Activated CD8-positive, alpha-beta memory T cell treated with anti-CD3 and anti-CD28 coated beads, Interleukin-2, amount 10 ng/mL, durations not matched to agents 7 days and 5 days (primary cell): ENCODE measurements at regions not wholly inside any gene's neighbourhood (a gene's known extent, or its start where the extent isn't known, plus 50 kb on each side); places are given as distances from the start of the nearest gene placed in this dataset.

Source experiments
- ATAC-seq: fragments of 150-1000 bp; cut with Tn5 transposase; one replicate; pipeline ENCODE4 v1.10.0; 2021; ENCODE audit warnings: moderate library complexity
- CTCF ChIA-PET: fragments of 350-600 bp; sonication (Branson Sonifier 250); formaldehyde crosslinking; loops from one replicate; lab custom pipeline; 2021; ENCODE audit warnings: antibody characterized with exemption; lab: Charles Lee
- DNase-seq: peaks from one replicate; pipeline ENCODE4 v3.0.0-alpha.2; 2020
- H3K27ac Mint-ChIP-seq: one replicate; pipeline ENCODE4 v1.8.0; 2021; ENCODE audit warnings: mild to moderate bottlenecking, mixed read lengths
- H3K27me3 Mint-ChIP-seq: one replicate; pipeline ENCODE4 v1.8.0; 2021; ENCODE audit warnings: mixed read lengths
- H3K36me3 Mint-ChIP-seq: one replicate; pipeline ENCODE4 v1.8.0; 2021; ENCODE audit warnings: mild to moderate bottlenecking, mixed read lengths
- H3K4me1 Mint-ChIP-seq: one replicate; pipeline ENCODE4 v1.8.0; 2021; ENCODE audit warnings: mixed read lengths
- H3K4me3 Mint-ChIP-seq: one replicate; pipeline ENCODE4 v1.8.0; 2021; ENCODE audit warnings: mild to moderate bottlenecking, moderate library complexity, mixed read lengths
- H3K9me3 Mint-ChIP-seq: one replicate; pipeline ENCODE4 v1.8.0; 2022; ENCODE audit warnings: low read depth, mixed read lengths

DNA sequence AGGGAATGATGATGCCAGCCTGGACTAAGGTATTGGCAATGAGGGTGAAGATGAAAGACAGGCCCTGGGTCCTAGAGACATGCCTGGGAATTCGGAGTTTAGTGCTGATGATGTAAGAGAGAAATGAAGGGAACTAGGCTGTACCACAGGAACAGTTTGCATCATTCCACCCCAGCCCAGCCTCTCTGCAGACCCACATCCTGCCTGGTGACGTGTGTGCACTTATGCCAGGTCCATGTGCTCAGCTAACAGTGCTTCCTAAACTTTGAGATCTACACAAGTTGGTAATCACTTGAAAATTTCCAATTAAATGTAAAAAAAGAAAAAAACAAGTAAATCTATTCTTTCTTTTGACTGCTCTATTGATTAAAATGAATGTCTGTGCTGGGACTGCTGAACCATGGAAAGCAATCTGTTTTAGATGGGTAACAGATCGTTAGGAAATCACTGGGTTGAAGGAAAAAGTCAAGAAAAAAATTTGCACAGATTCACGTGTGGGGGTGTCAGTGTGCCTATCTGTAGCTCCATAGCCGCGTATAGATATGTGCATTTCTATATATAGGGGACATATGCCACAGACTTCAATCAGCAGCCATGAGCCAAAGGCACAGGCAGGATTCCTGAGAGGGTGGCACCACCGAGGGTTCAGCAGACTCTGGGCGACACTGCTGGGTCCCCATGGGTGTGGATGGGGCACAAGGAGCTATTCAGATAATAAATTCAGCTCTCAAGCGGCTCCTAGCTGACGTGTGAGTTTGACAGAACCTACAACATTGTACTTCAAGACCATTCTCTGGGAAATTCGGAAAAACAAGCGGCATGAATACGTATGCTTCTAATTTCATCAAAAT is 131.1 kb upstream of the OPCML start:
- Mint-ChIP-seq H3K36me3 (no peaks in the 10 kb centered on the region), H3K27me3 (no peaks in the 10 kb centered on the region), H3K27ac (no peak overlapping the region), H3K9me3 (no peaks in the 10 kb centered on the region), H3K4me1 (peaks cover 3% of the 10 kb centered on the region), H3K4me3 (no peak overlapping the region)
- CTCF ChIA-PET = no interaction called here
- DNase-seq = no peak
- ATAC-seq = no peak

DNA sequence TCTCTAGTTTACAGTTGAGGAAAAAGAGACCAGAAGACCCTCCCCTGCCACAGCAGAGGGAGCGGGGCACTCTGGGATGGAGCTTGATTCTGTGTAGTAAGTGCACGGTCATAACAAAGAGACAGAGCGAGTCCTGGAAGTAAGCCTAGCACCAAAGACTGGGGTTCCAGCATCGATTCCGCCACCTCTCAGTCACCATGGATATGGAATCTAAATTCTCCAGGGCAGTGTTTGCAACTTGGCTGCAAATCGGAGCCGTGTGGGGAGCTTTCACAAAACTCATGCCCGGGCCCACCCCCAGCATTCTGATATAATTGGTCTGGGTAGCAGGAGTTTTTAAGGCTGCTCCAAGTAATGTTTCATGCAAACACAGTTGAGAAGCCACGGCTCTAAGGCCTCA is 129.5 kb upstream of the OPCML start:
- no peak overlapping the region for H3K4me3 Mint-ChIP-seq
- ATAC-seq = no peak
- DNase-seq = no peak
- no peaks in the 10 kb centered on the region for H3K27me3 Mint-ChIP-seq
- H3K9me3 Mint-ChIP-seq = no peaks in the 10 kb centered on the region
- H3K36me3 Mint-ChIP-seq = no peaks in the 10 kb centered on the region
- H3K4me1 Mint-ChIP-seq = peaks cover 3% of the 10 kb centered on the region
- CTCF ChIA-PET = no interaction called here
- H3K27ac Mint-ChIP-seq = no peak overlapping the region

DNA sequence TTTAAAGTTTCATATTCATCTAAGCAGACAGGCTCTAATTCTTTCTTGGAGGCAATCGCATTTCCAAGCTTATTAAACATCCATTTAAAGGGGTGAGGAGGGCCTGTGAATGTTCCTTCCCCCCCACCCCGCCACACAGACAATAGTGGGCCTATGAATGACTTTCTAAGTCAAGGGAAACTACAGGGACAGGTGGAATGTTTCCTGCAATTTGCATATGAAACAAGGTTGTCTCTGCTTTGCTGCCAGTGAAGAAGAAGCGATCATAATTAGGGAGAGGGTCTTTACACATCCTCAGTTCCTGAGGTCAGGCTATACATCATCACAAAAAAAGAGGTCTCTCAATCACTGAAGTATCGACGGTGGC is 127.9 kb upstream of the OPCML start:
- ATAC-seq = no peak
- no peaks in the 10 kb centered on the region for H3K27me3 Mint-ChIP-seq
- DNase-seq = no peak

DNA sequence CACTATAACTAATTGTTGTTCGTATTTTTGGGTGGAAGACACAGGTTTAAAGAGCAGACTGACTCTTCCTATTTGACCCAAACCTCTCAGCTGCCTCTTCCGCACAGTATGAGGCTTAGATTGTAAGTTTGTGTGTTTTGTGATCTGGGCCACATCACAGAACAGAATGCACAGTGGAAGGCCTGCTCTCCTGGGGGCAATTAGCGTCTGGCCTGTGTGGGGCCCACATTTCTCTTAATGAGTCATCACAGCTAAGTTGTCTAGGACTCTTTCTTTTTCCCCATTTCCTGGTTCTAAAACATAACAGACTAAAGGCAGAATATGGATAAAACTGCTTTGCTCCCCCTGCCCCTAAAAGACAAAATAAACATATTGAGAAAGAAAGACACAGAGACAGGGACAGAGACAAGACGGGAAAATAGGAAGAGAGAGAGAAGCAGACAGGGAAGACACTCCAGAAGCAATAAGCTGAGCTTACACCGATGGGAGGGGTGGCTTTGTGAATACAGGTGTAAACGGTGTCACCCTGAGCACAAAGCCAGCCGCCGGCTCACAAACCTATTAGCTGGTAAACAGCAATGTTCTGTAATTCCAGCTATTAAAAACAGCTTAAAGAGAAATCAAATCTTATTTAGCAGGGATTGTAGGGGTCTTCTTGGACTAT is 127.4 kb upstream of the OPCML start:
- no peak for DNase-seq
- Mint-ChIP-seq H3K4me1 (peaks cover 3% of the 10 kb centered on the region), H3K4me3 (no peak overlapping the region), H3K36me3 (no peaks in the 10 kb centered on the region), H3K27ac (no peak overlapping the region), H3K27me3 (no peaks in the 10 kb centered on the region), H3K9me3 (no peaks in the 10 kb centered on the region)
- no peak for ATAC-seq
- CTCF ChIA-PET = no interaction called here

More for the DNA sequence above, 127.9 kb upstream of the OPCML start:
- H3K4me1 Mint-ChIP-seq = peaks cover 3% of the 10 kb centered on the region
- CTCF ChIA-PET = no interaction called here
- H3K4me3 Mint-ChIP-seq = no peak overlapping the region
- H3K27ac Mint-ChIP-seq = no peak overlapping the region
- H3K36me3 Mint-ChIP-seq = no peaks in the 10 kb centered on the region
- no peaks in the 10 kb centered on the region for H3K9me3 Mint-ChIP-seq

DNA sequence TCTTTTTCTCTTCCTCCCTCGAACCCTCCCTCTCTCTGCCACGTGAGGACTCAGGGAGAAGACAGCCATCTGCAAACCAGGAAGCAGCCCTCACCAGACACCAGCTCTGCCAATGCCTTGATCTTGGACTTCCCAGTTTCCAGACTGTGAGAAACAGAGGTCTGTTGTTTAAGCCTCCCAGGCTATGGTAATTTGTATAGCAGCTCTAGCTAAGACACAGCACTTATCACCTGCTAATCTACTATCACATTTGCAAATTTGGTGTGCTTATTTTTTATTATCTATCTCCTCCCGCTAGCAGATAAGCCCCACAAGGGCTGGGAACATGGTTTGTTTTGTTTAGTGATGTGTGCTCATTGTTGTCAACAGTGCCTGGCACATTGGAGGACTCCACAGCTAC is 124.8 kb upstream of the OPCML start:
- H3K4me3 Mint-ChIP-seq = no peak overlapping the region
- no peak overlapping the region for H3K27ac Mint-ChIP-seq
- no peak for DNase-seq
- no peaks in the 10 kb centered on the region for H3K4me1 Mint-ChIP-seq
- CTCF ChIA-PET = no interaction called here
- no peaks in the 10 kb centered on the region for H3K9me3 Mint-ChIP-seq
- no peak for ATAC-seq
- H3K36me3 Mint-ChIP-seq = no peaks in the 10 kb centered on the region
- no peaks in the 10 kb centered on the region for H3K27me3 Mint-ChIP-seq

DNA sequence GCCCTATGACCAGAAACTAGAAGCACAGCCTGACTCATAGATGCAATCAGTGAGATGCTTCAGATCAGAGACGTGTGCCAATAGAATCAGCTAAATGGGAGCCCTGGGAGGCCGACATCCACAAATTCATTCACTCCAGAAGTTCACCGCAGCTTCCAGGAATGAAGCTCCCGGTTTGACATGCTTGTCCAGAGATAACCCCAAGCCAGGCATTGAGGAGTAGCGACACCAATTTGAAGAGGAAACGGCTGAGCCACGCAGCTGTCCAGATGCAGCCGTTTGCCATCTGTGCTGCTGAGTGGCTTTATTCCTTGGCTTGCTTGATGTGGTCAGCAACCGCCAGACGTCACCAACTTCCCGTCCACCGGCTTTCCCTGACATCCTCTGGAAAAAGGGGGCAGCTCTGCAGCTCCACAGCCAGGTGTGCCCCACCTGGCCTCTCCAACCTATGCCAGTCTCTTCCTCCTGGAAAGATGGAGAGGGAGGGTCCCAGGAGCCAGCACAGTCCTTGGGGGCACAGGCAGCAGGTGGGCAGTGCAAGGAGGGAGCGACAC is 123.9 kb upstream of the OPCML start:
- Mint-ChIP-seq H3K4me3 (no peak overlapping the region), H3K4me1 (no peaks in the 10 kb centered on the region), H3K27ac (no peak overlapping the region), H3K27me3 (no peaks in the 10 kb centered on the region), H3K36me3 (no peaks in the 10 kb centered on the region), H3K9me3 (no peaks in the 10 kb centered on the region)
- no peak for DNase-seq
- CTCF ChIA-PET = no interaction called here
- no peak for ATAC-seq

DNA sequence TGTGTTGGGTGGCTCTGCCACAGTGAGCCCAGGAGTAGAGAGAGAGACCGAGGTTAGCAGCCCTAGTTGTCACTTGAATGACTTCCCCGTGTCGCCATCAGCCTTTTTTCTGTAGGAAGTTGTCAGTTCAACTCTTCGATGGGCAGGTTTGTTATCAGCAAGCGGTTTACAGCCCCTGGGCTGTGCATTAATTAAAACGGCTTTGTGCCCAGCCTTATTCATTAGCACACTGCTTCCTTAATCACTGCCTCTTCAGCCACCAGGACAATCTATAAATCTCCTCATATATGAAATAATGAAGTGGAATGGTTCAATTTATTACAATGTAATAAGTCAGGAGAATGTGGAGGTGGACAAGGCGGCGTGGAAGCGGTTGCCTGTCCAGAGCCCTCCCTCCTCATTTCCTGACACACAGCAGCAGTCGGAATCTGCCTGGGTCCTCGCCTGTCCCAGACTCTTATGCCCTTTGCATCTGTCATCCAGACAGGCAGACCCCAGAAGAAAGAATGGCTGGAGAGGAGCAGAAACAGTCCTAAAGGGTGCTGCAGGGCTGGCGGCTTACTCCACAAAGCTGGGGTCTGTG is 122.4 kb upstream of the OPCML start:
- CTCF ChIA-PET = no interaction called here
- no peak for DNase-seq
- Mint-ChIP-seq H3K9me3 (no peaks in the 10 kb centered on the region), H3K27ac (no peak overlapping the region), H3K27me3 (no peaks in the 10 kb centered on the region), H3K4me3 (no peak overlapping the region), H3K4me1 (no peaks in the 10 kb centered on the region), H3K36me3 (no peaks in the 10 kb centered on the region)
- ATAC-seq = no peak

DNA sequence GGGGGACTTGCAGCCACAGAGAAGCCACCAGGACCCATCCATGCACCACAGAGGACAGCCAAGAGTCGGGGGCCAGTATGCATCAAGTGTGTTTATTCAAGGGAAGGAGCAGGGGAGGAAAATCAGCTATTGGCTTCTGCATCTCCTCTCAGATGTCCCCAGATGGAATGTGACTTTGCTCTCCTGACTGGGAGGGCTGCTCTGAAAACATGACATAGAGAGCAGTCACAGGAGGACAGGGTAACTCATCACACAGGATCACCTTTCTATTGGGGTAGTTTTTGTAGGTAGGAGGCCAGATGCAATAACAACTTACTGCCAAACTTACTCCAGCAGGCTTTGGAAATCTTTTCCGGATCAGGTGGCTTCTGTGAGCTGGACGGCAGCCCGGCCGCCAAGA is 121.0 kb upstream of the OPCML start:
- DNase-seq (no peak), ATAC-seq (no peak)
- Mint-ChIP-seq H3K27ac (no peak overlapping the region), H3K9me3 (no peaks in the 10 kb centered on the region), H3K36me3 (no peaks in the 10 kb centered on the region), H3K27me3 (no peaks in the 10 kb centered on the region), H3K4me1 (no peaks in the 10 kb centered on the region), H3K4me3 (no peak overlapping the region)
- CTCF ChIA-PET = no interaction called here

DNA sequence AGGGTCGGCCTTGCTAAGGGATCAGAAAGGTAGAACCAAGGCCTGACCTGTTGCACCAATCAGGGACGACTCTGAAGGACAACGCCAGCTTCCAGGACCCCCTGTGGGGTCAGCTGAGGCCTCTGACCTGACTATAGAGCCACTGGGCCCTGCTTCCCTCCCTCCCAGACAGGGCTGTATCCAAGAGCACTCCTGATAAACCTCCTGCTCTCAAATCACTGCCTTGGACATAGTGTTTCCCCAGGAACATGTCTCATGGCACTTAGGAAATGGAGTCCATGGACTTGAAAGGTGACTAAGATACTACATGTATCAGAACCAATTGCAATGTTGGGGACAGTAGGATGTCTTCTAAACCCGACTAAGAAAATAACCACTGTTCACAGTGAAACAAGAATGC is 117.8 kb upstream of the OPCML start:
- no peaks in the 10 kb centered on the region for H3K4me1 Mint-ChIP-seq
- H3K36me3 Mint-ChIP-seq = no peaks in the 10 kb centered on the region
- H3K4me3 Mint-ChIP-seq = no peak overlapping the region
- no peak for DNase-seq
- CTCF ChIA-PET = no interaction called here
- ATAC-seq = no peak
- no peaks in the 10 kb centered on the region for H3K9me3 Mint-ChIP-seq
- no peak overlapping the region for H3K27ac Mint-ChIP-seq
- H3K27me3 Mint-ChIP-seq = no peaks in the 10 kb centered on the region

DNA sequence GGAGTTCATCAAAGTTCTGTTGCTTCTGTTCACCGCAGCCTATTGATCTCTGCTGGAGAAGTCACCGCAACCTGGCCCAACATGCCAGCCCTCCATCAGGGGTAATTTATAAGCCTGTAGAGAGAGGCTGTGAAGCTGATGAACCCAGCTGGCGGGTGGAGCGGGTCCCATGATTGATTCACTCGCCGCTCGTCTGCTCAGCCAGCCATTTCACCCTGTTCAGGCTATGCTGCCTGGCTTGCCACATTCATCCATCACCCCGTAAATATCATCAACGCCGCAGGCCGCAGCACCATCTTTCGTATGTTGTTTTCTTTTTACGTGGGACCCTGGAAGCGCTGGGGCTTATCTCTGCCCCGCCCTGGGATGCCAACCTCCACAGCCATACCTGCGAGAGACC is 116.7 kb upstream of the OPCML start:
- Mint-ChIP-seq H3K27me3 (no peaks in the 10 kb centered on the region), H3K4me3 (no peak overlapping the region), H3K9me3 (no peaks in the 10 kb centered on the region), H3K36me3 (no peaks in the 10 kb centered on the region), H3K27ac (no peak overlapping the region), H3K4me1 (no peaks in the 10 kb centered on the region)
- DNase-seq = no peak
- no peak for ATAC-seq
- CTCF ChIA-PET = no interaction called here

DNA sequence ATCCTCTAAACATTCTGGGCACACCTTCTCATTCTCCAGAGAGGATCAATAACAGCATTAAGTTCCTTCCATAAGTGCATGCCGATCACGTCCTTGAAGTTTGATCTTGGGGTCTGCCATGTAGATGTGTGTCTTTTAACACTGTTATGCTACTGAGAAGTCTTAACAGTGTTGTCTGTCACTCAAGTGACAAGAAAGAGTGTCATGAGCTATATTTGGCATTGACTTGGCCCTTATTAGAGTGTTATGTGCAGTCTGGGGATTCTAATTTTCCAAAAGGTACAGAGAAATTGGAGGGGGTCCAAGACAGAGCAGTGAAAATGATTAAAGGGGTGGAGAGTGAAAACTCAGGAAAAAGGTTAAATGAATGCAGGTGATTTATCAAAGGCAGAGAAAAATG is 107.1 kb upstream of the OPCML start:
- Mint-ChIP-seq H3K27ac (no peak overlapping the region), H3K36me3 (no peaks in the 10 kb centered on the region), H3K9me3 (no peaks in the 10 kb centered on the region), H3K4me1 (no peaks in the 10 kb centered on the region), H3K4me3 (no peak overlapping the region), H3K27me3 (no peaks in the 10 kb centered on the region)
- CTCF ChIA-PET = no interaction called here
- ATAC-seq (no peak), DNase-seq (no peak)

DNA sequence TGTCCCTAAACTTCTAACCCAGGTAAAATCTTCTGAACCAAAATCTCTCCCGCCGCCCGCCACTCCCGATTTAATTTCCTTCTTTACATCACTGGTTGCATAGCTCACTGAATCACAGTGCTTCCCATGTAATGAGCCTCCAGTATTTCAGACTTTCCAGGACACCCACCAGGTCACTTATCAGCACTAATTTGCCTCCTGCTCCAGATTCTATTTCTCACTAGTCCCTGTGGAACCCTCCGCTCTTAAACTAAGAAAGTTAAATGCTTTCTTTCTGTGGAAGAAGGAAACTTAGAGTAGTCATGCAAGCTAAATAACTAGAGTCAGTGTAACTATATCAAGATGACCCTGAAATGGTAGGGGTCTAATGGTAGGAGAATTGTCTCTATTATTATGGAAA is 106.6 kb upstream of the OPCML start:
- H3K9me3 Mint-ChIP-seq = no peaks in the 10 kb centered on the region
- DNase-seq (no peak), ATAC-seq (no peak)
- H3K27me3 Mint-ChIP-seq = no peaks in the 10 kb centered on the region
- H3K27ac Mint-ChIP-seq = no peak overlapping the region
- no peaks in the 10 kb centered on the region for H3K4me1 Mint-ChIP-seq
- CTCF ChIA-PET = interaction anchor here (0.7 kb wide), 1 partner anchor 327 kb away, joined by 3 read pairs; no protein-coding TSS in a partner anchor
- H3K36me3 Mint-ChIP-seq = no peaks in the 10 kb centered on the region
- H3K4me3 Mint-ChIP-seq = no peak overlapping the region

DNA sequence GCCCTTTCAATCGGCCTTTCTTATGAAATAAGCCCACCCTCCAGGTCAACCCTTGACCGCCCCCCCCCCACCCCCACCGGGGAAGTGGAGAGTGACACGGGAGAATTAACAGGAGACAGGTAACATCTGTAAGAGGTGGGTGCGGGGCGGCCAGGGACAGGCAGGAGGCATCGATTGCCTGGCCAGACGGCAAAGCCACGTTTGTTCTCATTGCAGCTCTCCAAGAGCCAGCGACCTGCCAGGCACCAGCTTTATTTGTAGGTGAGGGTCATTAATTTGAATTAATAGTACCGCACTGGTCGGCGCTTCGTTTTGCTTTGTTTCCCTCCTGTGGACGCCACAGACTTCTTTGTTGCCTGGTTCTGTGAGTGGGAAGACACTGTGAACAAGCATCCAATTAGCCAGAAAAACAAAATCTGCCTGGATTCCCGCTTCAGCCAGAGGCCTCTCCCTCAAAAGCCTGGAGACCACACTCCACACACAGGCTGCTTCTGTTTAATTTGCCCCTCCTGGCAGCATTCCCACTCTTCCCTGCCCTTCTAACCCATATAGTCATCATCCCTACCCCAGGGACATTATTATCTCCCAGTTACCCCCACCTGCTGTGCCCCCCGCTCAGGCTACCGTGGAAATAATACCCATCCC is 104.5 kb upstream of the OPCML start:
- H3K36me3 Mint-ChIP-seq = no peaks in the 10 kb centered on the region

More for the DNA sequence above, 104.5 kb upstream of the OPCML start:
- Mint-ChIP-seq H3K4me1 (no peaks in the 10 kb centered on the region), H3K9me3 (no peaks in the 10 kb centered on the region), H3K27me3 (no peaks in the 10 kb centered on the region), H3K4me3 (no peak overlapping the region), H3K27ac (no peak overlapping the region)
- DNase-seq (no peak), ATAC-seq (no peak)
- CTCF ChIA-PET = interaction anchor here (0.6 kb wide), 1 partner anchor 16 kb away, joined by 3 read pairs; no protein-coding TSS in a partner anchor
